Transverse colon (tissue), 4 donors: ENCODE measurements at regions not wholly inside any gene's neighbourhood (a gene's known extent, or its start where the extent isn't known, plus 50 kb on each side); places are given as distances from the start of the nearest gene placed in this dataset.

ENCODE experiments used
- EP300 ChIP-seq: sonication (generic); formaldehyde crosslinking; IDR thresholded peaks from one replicate; pipeline ENCODE4 v1.6.1; 2017; ENCODE audit warnings: antibody characterized with exemption, low read depth
- POLR2A ChIP-seq: fragments of 450-650 bp; IDR thresholded peaks from one replicate; pipeline ENCODE4 v1.6.1; 2016; ENCODE audit warnings: antibody characterized with exemption, mild to moderate bottlenecking, moderate library complexity
- POLR2AphosphoS5 ChIP-seq, 3 donors: sonication (generic); formaldehyde crosslinking; IDR thresholded peaks; one replicate each; pipeline ENCODE4 v1.6.1; 2016; ENCODE audit warnings: antibody characterized with exemption in 3 of 3
- TF ChIP-seq, protein P1 (sequence below), 5 experiments: fragments of 200-600 bp in 3 of 5; fragments of 450-650 bp in 2 of 5; sonication (generic) in 3 of 5; IDR thresholded peaks; 1 replicate in 2 of 5; 2 replicates in 3 of 5; pipeline ENCODE4 v1.5.1; 2016 to 2017; ENCODE audit warnings: antibody characterized with exemption in 5 of 5, inconsistent platforms in 3 of 5, mild to moderate bottlenecking in 2 of 5, moderate library complexity in 1 of 5

DNA sequence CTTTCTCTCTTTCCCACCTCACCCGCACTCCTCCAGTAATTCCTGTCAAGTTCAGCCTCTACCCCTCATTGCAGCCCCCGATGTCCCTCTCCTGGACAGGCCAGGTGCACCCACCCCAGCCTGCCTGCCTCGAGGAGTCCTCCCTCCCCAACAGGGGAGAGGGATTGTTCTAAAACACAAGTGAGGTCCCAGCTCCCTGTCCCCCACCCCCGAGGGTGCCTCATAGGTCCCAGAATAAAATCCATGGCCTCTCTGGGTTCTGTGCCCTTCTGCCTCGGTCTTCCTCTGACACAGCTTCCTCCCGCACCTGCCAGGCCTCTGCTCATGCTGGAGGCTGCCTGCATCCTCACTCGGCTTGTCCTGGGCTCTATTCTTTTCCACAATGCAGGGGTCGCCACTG is 720.1 kb downstream of the BRD1 start:
- TF ChIP-seq, protein P1, sequence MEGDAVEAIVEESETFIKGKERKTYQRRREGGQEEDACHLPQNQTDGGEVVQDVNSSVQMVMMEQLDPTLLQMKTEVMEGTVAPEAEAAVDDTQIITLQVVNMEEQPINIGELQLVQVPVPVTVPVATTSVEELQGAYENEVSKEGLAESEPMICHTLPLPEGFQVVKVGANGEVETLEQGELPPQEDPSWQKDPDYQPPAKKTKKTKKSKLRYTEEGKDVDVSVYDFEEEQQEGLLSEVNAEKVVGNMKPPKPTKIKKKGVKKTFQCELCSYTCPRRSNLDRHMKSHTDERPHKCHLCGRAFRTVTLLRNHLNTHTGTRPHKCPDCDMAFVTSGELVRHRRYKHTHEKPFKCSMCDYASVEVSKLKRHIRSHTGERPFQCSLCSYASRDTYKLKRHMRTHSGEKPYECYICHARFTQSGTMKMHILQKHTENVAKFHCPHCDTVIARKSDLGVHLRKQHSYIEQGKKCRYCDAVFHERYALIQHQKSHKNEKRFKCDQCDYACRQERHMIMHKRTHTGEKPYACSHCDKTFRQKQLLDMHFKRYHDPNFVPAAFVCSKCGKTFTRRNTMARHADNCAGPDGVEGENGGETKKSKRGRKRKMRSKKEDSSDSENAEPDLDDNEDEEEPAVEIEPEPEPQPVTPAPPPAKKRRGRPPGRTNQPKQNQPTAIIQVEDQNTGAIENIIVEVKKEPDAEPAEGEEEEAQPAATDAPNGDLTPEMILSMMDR (IDR thresholded peaks at IDR 0.05): no peak
- TF ChIP-seq POLR2AphosphoS5 (IDR thresholded peaks at IDR 0.05) (no peak), POLR2A (no peak), EP300 (no peak)
